ENCODE measurements at regions not wholly inside any gene's neighbourhood (a gene's known extent, or its start where the extent isn't known, plus 50 kb on each side); places are given as distances from the start of the nearest gene placed in this dataset.
"Not testable (repeated sequence)": the region's sequence is repeated elsewhere in the genome, so short reads cannot be mapped to it uniquely, and the experiment has no call there.

DNA sequence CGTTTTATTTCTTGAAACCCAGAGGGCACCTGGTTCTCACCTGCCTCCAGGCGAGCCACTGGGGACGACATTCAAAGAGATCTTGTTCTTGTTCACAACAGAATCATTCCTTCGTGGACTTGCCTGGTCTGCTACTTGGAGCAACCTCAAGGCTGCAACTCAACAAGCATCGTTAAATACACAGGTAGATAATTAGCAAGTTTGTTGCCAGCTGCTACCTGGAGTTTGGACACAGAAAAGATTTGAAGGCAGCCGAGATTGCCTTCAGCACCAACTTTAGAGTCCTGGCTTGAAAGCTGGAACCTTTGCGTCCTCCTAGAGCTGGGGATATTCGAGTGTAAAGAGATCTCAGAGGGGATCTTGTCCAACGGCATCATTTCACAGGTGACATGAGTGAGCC lies 89.6 kb upstream of the C7orf33 start:
- DNase-seq (no peak), ATAC-seq (no peak)
- H3K4me3 ChIP-seq = no peak overlapping the region
- TF ChIP-seq, protein P1, sequence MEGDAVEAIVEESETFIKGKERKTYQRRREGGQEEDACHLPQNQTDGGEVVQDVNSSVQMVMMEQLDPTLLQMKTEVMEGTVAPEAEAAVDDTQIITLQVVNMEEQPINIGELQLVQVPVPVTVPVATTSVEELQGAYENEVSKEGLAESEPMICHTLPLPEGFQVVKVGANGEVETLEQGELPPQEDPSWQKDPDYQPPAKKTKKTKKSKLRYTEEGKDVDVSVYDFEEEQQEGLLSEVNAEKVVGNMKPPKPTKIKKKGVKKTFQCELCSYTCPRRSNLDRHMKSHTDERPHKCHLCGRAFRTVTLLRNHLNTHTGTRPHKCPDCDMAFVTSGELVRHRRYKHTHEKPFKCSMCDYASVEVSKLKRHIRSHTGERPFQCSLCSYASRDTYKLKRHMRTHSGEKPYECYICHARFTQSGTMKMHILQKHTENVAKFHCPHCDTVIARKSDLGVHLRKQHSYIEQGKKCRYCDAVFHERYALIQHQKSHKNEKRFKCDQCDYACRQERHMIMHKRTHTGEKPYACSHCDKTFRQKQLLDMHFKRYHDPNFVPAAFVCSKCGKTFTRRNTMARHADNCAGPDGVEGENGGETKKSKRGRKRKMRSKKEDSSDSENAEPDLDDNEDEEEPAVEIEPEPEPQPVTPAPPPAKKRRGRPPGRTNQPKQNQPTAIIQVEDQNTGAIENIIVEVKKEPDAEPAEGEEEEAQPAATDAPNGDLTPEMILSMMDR (IDR thresholded peaks at IDR 0.05) = no peak
- H3K27me3 ChIP-seq (ENCODE audit: low read depth) = peaks cover 19% of the 10 kb centered on the region
- no peaks in the 10 kb centered on the region for H3K4me1 ChIP-seq
- no peaks in the 10 kb centered on the region for H3K9me3 ChIP-seq
- intact Hi-C loops (cut with DNase I) = loop anchor here (10.0 kb wide), 1 partner anchor 464 kb away; no protein-coding TSS in a partner anchor
- H3K36me3 ChIP-seq = no peaks in the 10 kb centered on the region
- no peak overlapping the region for H3K27ac ChIP-seq

DNA sequence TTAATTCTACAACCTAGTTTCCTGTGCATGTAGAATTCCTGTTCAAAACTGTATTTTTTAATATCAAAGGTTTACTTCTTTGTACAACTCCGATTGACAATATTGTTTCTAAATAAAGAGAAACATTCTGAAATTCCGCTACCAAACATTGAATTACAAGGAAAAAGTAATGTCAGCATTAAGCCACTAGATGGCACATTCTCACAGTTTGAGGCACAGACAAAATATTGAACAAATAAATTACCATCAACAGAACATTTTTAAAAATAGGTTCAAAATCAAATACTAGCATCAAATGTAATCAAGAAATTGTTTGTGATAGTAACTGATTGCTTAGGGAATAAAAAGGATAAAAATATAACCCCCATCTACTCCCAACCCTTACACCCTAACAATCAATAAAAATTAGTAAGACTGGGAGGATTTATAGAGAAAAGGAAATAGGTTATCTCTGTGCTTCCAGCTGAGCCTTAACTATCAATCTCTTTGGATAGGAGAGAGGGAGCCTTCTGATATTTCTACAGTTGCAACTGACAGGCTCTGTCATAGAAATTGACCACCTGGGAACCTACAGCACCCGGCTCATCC lies 86.6 kb upstream of the C7orf33 start:
- H3K36me3 ChIP-seq = no peaks in the 10 kb centered on the region
- H3K27me3 ChIP-seq (ENCODE audit: low read depth) = peaks cover 19% of the 10 kb centered on the region
- TF ChIP-seq, protein P1 (IDR thresholded peaks at IDR 0.05) = peak; percentile 79
- H3K4me1 ChIP-seq = no peaks in the 10 kb centered on the region
- no peak overlapping the region for H3K4me3 ChIP-seq
- H3K27ac ChIP-seq = no peak overlapping the region
- DNase-seq = no peak
- no peaks in the 10 kb centered on the region for H3K9me3 ChIP-seq
- intact Hi-C loops (cut with DNase I) = loop anchor here (10.0 kb wide), 1 partner anchor 461 kb away; no protein-coding TSS in a partner anchor
- no peak for ATAC-seq

DNA sequence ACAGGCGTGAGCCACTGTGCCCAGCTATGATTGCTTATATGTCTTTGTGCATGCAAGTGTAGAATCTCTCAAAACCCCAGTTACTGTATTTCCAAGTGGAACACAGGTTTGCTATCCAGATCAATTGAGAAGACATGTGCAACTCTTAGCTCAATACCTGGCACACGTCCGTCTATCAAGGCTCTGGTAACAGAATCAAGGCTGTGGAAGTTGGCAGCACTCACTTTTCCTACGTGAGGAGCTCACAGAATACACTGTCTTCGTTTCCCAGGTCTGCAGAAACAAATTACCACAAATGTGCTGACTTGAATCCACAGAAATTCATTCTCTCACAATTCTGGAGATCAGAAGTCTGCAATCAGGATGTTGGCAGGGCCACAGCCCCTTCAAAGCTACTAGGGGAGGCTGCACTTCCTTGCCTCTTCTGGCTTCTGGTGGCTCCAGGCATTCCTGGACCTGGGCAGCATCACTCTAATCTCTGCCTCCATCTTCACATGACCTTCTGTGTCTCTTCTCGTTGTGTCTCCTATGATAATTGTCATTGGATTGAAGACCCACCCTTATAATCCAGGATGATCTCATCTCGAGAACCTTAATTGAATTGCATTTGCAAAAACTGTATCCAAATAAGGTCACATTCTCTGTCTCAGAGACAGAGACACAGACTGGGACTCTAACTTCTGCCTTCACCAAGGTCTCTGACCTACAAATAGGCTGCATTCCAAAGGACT lies 84.8 kb upstream of the C7orf33 start:
- Histone ChIP-seq H3K4me3 (no peak overlapping the region), H3K27ac (no peak overlapping the region), H3K27me3 (ENCODE audit: low read depth) (peaks cover 12% of the 10 kb centered on the region), H3K9me3 (no peaks in the 10 kb centered on the region), H3K36me3 (no peaks in the 10 kb centered on the region), H3K4me1 (no peaks in the 10 kb centered on the region)
- TF ChIP-seq, protein P1 (IDR thresholded peaks at IDR 0.05) = no peak
- intact Hi-C loops (cut with DNase I) = loop anchor here (10.0 kb wide), 1 partner anchor 459 kb away; no protein-coding TSS in a partner anchor
- ATAC-seq (no peak), DNase-seq (no peak)

DNA sequence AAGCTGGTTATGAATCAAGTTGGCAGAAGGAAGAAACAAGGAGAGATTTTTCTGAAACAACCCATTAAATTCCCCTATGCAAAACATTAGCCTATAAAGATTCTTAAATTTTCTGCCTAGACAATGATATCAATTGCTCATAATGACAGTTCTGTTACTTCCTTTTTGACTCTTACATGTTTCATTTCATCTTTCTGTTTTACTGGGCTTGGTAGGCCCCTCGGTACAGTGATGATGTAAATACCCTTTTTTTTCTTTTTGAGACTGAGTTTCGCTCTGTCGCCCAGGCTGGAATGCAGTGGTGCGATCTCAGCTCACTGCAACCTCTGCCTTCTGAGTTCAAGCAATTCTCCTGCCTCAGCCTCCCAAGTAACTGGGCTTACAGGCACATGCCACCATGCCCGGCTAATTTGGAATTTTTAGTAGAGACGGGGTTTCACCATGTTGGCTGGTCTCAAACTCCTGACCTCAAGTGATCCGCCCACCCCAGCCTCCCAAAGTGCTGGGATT lies 83.4 kb upstream of the C7orf33 start:
- intact Hi-C loops (cut with DNase I) = loop anchor here (10.0 kb wide), 1 partner anchor 458 kb away; no protein-coding TSS in a partner anchor

DNA sequence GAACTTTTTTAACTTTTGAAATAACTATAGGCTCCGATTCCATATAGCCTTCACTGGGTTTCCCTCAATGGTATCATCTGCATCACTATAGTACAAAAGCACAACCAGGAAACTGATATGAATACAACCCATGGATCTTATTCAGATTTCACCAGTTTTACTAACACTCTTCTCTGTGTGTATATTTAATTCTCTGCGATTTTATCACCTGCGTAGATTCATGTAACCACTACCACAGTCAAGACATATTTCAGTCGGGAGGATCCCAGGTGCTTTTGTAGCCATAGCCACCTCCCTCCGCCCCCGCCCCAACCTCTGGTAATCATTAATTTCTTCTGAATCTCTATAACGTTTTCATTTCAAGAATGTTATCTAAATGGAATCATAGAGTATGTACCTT lies 82.8 kb upstream of the C7orf33 start:
- H3K4me3 ChIP-seq = no peak overlapping the region
- ATAC-seq = no peak
- no peaks in the 10 kb centered on the region for H3K4me1 ChIP-seq
- no peak for DNase-seq
- H3K27me3 ChIP-seq (ENCODE audit: low read depth) = no peaks in the 10 kb centered on the region
- intact Hi-C loops (cut with DNase I) = loop anchor here (10.0 kb wide), 1 partner anchor 457 kb away; no protein-coding TSS in a partner anchor
- TF ChIP-seq, protein P1 (IDR thresholded peaks at IDR 0.05) = no peak
- no peaks in the 10 kb centered on the region for H3K36me3 ChIP-seq
- H3K27ac ChIP-seq = no peak overlapping the region
- H3K9me3 ChIP-seq = no peaks in the 10 kb centered on the region

More for the DNA sequence above, 83.4 kb upstream of the C7orf33 start:
- not testable (repeated sequence) for H3K27me3 ChIP-seq (ENCODE audit: low read depth); H3K36me3 ChIP-seq; H3K27ac ChIP-seq; H3K4me1 ChIP-seq; H3K4me3 ChIP-seq; DNase-seq; ATAC-seq; H3K9me3 ChIP-seq

DNA sequence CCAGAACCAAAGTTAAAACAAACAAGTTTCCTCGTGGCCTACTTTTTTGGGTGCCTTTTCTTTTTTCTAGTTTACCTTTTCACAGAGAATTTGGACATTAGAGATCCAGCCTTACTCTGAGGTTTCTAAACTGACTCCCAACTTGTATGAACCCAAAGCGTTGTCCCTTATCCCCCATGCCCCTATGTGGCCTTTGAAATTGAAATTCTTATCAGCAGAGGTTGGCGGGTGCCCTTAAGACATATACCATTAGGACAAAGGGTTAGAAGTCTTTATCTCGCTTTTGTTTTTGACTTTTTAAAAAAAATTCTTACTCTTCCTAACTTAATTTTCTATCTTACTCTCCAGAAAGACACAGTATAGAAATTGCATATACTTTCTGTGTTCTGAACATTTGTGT lies 76.3 kb upstream of the C7orf33 start:
- intact Hi-C loops (cut with DNase I) = no loop called here
- ATAC-seq = no peak
- no peaks in the 10 kb centered on the region for H3K36me3 ChIP-seq
- H3K27ac ChIP-seq = no peak overlapping the region
- no peaks in the 10 kb centered on the region for H3K4me1 ChIP-seq
- no peaks in the 10 kb centered on the region for H3K9me3 ChIP-seq
- no peak for DNase-seq
- no peaks in the 10 kb centered on the region for H3K27me3 ChIP-seq (ENCODE audit: low read depth)
- TF ChIP-seq, protein P1 (IDR thresholded peaks at IDR 0.05) = no peak
- H3K4me3 ChIP-seq = no peak overlapping the region

Measured in lower lobe of right lung (tissue), 2 donors.